ENCODE measurements at regions not wholly inside any gene's neighbourhood (a gene's known extent, or its start where the extent isn't known, plus 50 kb on each side); places are given as distances from the start of the nearest gene placed in this dataset.

DNA sequence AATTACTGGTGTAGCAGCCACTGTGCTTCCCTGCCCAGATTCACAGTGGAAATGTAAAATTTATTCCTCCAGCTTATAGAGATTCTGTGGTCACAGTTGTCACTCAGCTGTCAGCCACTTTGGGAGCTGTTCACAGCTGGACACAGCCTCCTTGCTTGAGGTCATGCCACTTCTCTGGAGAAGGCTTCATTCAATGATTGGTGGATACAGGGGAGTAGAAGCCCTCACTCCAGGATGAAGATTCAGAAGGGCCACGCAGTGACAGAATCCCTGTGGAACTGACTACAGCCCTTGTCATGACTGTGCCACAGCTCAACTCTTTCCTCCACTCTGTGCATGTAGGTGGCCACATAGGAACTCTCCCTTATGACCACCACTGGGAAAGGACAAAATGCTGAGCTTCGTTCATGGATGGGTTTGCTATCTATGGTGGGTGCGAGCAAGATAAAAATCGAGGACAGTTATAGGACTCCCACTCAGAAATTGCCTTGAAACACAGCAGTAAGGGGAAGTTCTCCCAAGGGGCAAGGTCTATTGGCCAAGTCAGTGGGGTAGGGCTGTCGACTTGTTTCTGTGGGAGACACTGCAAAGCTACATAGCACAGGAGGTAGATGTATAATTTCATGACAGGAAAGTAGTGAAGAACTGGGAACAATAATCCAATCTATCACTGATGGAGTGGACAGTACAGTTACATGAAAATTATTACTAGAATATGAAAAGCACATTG, 98.7 kb downstream of the CCNA1 start:
- TF ChIP-seq SIN3A (IDR thresholded peaks at IDR 0.05; ENCODE audit: borderline replicate concordance, low read depth, low read length) = no peak
- TF ChIP-seq, protein P1, sequence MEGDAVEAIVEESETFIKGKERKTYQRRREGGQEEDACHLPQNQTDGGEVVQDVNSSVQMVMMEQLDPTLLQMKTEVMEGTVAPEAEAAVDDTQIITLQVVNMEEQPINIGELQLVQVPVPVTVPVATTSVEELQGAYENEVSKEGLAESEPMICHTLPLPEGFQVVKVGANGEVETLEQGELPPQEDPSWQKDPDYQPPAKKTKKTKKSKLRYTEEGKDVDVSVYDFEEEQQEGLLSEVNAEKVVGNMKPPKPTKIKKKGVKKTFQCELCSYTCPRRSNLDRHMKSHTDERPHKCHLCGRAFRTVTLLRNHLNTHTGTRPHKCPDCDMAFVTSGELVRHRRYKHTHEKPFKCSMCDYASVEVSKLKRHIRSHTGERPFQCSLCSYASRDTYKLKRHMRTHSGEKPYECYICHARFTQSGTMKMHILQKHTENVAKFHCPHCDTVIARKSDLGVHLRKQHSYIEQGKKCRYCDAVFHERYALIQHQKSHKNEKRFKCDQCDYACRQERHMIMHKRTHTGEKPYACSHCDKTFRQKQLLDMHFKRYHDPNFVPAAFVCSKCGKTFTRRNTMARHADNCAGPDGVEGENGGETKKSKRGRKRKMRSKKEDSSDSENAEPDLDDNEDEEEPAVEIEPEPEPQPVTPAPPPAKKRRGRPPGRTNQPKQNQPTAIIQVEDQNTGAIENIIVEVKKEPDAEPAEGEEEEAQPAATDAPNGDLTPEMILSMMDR (IDR thresholded peaks at IDR 0.05) = no peak

Measured in SK-N-SH (cell line).